ENCODE measurements at regions not wholly inside any gene's neighbourhood (a gene's known extent, or its start where the extent isn't known, plus 50 kb on each side); places are given as distances from the start of the nearest gene placed in this dataset.
A peak's percentile ranks its signal among the peaks of the same experiment; 100 is the strongest.

DNA sequence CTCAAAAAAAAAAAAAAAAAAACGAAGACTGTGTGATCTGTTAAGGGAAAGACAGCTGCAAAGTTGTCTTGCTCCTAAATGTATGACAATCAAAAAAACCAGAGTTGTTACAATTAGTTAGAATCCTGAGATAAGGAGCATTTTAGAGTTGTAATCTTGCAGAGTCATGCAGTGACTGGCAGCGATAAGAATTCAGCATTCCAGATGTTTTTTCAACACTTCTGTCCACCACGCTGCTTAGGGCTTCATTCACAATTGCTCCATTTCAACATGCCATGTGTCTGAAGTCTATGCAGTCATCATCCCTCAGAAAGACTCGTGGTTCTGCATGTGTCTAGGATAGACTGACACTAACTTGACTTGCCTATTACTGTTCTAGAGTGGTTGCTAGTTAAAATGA, 102.4 kb upstream of the BACE2 start:
- peak; percentile 44; the same call in 1 of the 2 replicates for TF ChIP-seq GATA2 (IDR thresholded peaks at IDR 0.05; ENCODE audit: low read depth, low read length)
- no peak; the same call in 1 of the 2 replicates for TF ChIP-seq GATA3 (IDR thresholded peaks at IDR 0.05; ENCODE audit: low read depth, low read length)

All from SH-SY5Y (cell line).